ENCODE measurements at regions not wholly inside any gene's neighbourhood (a gene's known extent, or its start where the extent isn't known, plus 50 kb on each side); places are given as distances from the start of the nearest gene placed in this dataset.

GRCh38 chr11:28618416-28618815 is 510.2 kb downstream of the METTL15 start:
- no peak for DNase-seq (ENCODE audit: low spot score)

DNA sequence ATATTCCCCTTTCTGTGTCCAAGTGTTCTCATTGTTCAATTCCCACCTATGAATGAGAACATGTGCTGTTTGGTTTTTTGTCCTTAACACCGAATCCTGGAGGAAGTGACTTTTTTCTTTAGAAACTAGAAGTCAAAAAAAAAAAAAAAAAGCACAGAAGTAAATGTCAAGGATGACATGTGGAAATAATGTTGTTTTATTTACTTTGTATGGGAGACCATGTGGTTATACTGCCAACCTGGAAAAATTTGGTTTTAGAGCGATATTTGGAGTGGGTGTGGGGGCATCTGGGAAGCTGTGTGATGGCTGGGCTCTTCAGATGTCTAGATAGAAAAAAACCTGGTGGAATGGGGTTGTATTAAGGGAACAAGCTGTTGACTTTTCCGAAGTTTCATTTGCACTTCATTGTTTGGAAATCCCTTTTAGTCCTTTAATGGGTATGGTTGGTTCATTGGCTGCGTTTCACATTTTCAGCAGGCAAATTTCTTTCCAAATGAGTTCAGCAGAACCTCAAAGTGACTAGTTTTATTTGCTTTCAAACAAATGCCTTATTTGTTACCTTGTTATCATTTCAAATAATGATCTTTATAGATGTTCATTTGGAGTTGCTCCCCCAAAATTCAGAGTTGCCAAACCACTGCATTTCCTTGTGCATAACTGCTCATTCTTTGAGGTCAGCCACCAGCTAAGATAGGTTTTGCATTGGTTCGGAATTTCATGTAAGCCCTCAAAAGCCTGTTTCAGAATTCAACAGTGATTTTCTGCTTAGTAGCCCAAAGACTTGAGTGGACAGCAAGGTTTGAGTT is 508.2 kb downstream of the METTL15 start:
- no peak for DNase-seq (ENCODE audit: low spot score)

GRCh38 chr11:28615542-28615941 is 507.4 kb downstream of the METTL15 start:
- no peak for DNase-seq (ENCODE audit: low spot score)

DNA sequence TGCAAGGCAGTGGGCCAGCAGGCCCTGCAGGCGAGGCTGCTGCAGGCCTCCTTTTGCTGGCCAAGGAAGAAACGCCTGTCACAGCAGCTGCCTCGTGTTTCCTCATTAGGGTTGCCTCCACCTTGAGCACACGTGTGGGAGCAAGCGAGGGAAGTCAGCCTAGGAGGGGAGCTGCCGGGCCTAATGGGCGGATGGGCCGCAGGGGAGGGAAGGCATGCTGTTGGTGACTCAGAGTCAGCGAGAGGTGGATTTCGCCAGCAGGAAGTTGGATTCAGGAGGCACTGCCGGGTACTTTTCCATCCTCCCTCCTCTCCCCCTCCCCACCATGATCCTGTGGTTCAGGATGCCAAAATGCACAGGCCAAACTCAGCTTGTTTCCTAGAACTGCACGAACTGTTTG is 498.7 kb downstream of the METTL15 start:
- no peak for DNase-seq (ENCODE audit: low spot score)

GRCh38 chr11:28599656-28600055 is 491.5 kb downstream of the METTL15 start:
- DNase-seq (ENCODE audit: low spot score) = no peak

DNA sequence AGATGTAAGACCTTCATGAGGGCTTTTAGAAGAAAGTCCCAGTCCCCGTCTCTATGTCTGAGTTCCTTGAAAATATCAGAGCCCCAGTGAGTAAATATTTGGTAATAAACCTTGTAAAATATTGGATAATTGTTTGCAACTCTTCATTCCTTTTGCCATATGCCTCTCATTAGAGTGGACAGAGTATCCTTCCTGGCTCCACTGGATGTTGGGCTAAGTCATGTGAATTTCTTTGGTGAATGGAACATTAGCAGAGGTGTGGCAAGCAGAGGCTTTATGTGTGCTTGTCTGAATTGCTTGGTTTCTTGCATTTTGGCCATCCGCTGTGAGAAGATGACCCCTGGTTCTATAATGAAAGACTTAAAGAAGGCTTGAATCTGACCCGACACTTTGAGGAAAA is 490.3 kb downstream of the METTL15 start:
- DNase-seq (ENCODE audit: low spot score) = no peak

GRCh38 chr11:28596816-28597215 is 488.6 kb downstream of the METTL15 start:
- DNase-seq (ENCODE audit: low spot score) = no peak

- no peak for DNase-seq (ENCODE audit: low spot score)
Observed at GRCh38 chr11:28592141-28592540, 484.0 kb downstream of the METTL15 start.

DNA sequence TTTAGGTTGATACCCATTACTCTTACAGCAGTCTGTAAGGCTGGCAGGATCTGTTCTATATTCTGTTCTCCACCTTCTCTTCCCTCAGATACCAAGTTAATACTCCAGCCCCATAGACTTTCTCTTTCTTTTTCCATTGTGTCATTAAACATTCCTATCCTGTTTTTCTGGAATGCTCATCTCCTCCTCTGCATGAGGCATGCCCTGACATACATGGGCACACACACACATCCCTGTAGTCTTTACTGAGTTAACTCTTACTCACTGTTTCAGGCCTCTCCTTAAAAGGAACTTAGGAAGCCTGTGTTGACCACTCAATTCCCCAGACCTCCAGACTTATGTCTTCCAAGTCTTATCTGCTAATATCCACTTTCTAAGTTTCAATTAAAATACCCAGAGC is 476.8 kb downstream of the METTL15 start:
- DNase-seq (ENCODE audit: low spot score) = no peak

GRCh38 chr11:28582506-28582905 is 474.3 kb downstream of the METTL15 start:
- no peak for DNase-seq (ENCODE audit: low spot score)

DNA sequence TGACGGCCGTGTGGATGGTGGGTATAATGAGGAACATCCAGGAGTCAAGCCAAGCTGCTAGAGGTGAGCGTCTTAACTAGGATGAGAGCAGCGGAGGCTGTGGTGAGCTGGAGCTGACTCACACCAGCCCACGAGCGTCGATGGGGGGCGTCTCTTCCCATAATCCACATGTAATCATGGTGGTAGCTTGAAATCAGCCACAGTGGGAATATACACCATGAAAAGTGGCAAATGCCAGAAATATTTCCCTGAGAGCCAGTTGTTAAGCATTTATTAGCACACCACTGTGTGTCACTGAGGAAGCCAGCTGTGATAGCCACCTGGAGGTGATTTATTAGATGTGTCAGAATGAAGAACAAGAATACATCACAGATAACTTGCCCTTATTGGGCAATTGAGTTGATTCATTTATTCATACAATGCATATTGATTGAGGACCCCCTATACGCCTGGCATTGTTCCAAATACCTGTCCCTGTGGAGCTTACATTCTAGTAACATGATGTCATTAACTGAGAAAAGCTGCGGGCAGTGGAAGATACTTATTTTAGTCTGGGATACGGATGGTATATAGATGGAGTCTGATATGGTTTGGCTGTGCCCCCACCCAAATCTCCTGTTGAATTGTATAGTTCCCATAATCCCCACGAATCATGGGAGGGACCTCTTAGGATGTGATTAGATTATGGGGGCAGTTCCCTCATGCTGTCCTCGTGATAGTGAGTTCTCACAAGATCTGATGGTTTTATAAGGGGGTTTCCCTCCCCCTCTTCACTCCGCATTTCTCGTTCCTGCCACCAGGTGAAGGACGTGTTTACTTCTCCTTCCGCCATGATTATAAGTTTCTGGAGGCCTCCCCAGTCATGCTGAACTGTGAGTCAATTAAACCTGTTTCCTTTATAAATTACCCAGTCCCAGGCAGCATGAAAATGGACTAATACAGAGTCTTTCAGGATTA is 473.4 kb downstream of the METTL15 start:
- no peak for DNase-seq (ENCODE audit: low spot score)

- DNase-seq (ENCODE audit: low spot score) = no peak
Observed at GRCh38 chr11:28571371-28571770, 463.2 kb downstream of the METTL15 start.

GRCh38 chr11:28569106-28569505 is 460.9 kb downstream of the METTL15 start:
- DNase-seq (ENCODE audit: low spot score) = no peak

GRCh38 chr11:28566339-28567089 is 458.3 kb downstream of the METTL15 start:
- DNase-seq (ENCODE audit: low spot score) = no peak

DNA sequence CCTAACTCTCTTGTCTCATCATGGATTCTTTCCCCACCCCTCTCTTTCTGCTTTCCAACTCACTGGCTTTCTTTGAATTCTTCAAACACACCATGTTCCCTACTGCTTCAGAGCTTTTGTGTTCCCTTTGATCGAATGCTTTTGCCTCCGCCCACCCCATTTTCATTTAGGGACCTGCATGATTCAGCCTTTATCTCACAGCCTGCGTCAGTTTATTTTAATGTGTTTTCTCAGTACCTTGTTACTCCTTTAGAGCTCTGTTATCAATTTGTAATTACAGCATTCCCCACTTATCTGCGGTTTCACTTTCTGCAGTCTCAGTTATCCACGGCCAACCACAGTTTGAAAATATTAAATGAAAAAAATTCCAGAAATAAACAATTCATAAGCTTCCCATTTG is 451.3 kb downstream of the METTL15 start:
- DNase-seq (ENCODE audit: low spot score) = no peak

GRCh38 chr11:28547321-28547741 is 439.1 kb downstream of the METTL15 start:
- no peak for DNase-seq (ENCODE audit: low spot score)

DNA sequence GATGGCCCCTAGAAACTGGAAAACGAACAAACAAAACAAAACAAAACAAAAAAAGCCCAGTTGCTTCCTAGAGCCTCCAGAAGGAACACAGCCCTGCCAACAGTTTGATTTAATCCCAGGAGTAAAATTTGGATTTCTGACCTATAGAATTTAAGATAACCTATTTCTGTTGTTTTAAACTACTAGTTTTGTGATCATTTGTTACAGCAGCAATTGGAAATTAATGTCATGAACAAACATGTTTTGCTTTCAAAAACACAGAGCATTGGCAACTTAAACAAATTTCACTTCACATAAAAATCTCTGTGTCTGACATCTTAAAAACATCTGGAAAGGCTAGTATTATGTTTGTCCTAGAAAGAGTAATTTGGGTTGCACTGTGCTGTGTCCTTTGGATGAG is 437.3 kb downstream of the METTL15 start:
- no peak for DNase-seq (ENCODE audit: low spot score)

DNA sequence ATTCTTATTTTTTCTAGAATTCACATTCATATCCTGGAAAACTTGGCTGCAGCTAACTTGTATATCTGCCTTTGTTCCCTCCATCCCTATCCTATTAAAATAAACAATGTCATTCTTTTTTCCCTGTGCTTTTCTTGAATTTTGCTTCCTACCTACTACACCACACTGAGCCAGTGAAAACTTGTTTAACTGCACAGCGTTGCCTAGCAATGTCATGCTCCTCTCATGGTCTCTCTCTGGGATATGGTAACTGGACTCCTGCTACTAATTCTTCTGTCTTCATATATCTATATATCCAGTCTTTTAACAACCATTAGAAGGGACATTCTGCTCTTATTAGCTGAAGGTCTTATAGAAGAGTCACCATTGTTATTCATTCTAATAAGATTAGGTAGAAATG is 434.4 kb downstream of the METTL15 start:
- no peak for DNase-seq (ENCODE audit: low spot score)

DNA sequence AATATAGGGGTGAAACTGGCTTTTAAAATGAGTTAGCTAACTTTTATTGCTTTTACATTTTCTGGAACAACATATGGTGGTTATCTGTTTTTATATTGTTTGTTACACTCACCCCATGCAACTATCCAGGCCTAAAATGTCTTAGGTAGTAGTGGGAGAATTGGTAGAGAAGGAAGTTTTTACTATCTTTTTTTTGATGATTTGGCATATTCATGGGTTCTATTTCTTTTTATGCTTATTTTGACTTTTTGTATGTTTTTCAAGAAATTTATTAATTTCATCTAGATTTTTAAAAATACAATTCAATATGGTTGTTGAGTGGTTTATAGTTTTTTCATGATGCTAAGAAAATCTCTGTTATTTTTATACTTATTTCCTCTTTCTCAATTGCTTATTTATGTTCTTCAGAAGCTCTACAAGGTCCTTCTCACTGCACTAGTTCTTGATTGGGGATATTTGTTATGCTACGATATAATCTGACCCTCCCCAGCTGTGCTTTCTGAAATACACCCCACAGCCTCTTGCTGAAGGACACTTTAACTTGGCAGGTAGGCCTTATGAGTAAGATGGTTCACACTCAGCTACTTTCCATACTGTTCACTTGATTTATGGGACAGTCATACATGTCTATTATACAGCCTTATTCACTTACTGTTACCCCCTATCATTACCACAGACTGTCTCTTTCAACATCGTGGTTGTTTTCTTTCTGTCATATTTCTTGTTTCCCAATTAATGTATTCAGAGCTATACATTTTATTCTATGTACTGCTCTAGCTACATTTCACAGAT is 431.2 kb downstream of the METTL15 start:
- no peak for DNase-seq (ENCODE audit: low spot score)

DNA sequence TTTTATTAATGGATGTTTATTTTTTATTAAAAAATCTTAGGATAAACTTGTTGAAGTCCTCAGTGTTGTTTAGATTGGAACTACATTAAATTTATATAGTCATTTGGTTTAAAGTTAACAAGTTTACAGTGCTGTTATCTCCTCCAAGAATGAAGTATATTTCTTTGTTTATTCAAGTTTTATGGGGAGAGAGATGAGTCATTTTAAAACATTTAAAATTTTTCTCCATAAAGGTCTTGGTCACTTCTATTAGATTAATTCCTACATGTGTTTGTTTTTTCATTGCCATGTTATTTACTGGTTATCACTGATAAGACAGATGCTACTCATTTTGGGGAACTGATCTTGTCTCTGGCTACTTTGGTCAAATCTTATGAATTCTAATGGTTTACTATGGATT is 429.6 kb downstream of the METTL15 start:
- no peak for DNase-seq (ENCODE audit: low spot score)

- no peak for DNase-seq (ENCODE audit: low spot score)
Observed at GRCh38 chr11:28536504-28537267, 428.5 kb downstream of the METTL15 start.

Measured in hematopoietic multipotent progenitor cell treated with erythropoietin and hydrocortisone succinate and interleukin-3 and kit ligand, for 17 days (in vitro differentiated cells).